ENCODE measurements at regions not wholly inside any gene's neighbourhood (a gene's known extent, or its start where the extent isn't known, plus 50 kb on each side); places are given as distances from the start of the nearest gene placed in this dataset.

DNA sequence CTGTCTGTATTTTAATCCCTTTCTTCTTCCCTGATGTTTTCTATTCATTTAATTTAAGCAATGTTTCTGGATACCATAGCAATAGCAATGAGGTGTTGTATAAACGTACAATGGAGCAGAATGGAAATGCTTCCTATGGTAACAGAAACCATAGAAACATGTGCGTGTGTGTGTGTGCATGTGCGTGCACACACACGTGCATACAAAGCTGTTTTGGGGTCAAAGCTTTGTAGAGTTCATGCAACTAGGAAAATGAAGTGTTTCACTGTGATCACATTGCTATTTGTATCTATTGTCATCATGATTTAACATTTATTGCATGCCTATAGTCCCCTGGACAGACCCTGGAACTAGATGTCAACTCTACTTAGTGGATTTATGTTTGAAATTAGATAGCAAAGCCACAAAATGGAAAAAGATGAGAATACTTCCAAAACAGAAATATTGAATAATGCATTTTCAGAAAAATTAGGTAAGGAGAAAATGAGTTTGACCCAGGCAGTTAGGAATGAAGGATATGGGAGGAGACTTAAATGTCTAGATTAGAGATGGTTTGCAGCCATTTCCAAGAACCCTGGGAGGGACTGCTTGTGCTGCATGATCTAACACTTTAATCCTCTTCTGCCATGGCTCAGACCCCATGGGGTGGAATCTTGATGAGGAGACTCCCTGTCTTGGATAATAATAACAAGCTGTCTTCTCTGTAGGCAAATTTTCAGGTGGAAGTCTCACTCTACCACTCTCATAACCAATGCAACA lies 124.4 kb downstream of the TRMT11 start:
- TF ChIP-seq, protein P1, sequence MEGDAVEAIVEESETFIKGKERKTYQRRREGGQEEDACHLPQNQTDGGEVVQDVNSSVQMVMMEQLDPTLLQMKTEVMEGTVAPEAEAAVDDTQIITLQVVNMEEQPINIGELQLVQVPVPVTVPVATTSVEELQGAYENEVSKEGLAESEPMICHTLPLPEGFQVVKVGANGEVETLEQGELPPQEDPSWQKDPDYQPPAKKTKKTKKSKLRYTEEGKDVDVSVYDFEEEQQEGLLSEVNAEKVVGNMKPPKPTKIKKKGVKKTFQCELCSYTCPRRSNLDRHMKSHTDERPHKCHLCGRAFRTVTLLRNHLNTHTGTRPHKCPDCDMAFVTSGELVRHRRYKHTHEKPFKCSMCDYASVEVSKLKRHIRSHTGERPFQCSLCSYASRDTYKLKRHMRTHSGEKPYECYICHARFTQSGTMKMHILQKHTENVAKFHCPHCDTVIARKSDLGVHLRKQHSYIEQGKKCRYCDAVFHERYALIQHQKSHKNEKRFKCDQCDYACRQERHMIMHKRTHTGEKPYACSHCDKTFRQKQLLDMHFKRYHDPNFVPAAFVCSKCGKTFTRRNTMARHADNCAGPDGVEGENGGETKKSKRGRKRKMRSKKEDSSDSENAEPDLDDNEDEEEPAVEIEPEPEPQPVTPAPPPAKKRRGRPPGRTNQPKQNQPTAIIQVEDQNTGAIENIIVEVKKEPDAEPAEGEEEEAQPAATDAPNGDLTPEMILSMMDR (conservative IDR thresholded peaks at IDR 0.05; ENCODE audit: low read length) = no peak
- no peak for DNase-seq (ENCODE audit: low read depth)
- H3K4me3 ChIP-seq (ENCODE audit: low read length) = no peak overlapping the region

DNA sequence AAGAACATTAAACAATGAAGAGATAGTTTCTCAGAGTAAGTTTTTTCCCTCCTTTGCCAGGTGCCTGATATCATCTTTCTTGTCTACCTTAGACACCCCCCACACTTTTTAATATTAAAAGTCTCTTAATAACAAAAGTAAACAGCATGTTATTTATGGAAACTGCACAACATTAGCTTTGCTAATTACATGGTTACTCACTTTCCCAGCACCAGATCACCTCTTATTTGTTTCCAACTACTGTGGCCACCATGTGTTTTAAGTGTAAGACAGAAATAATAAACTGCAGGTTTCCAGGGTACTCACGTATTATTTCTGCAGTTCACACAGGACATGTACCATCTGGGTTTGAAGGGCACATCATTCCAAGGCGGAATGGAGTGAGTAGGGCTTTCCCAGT lies 125.0 kb downstream of the TRMT11 start:
- TF ChIP-seq, protein P1 (conservative IDR thresholded peaks at IDR 0.05; ENCODE audit: low read length) = no peak

GRCh38 chr6:126112171-126112632 lies 125.9 kb downstream of the TRMT11 start:
- peak; percentile 34 for DNase-seq (ENCODE audit: low read depth)
- TF ChIP-seq, protein P1 (conservative IDR thresholded peaks at IDR 0.05; ENCODE audit: low read length) = no peak
- H3K4me3 ChIP-seq (ENCODE audit: low read length) = no peak overlapping the region

More for the DNA sequence above, 125.0 kb downstream of the TRMT11 start:
- DNase-seq (ENCODE audit: low read depth) = no peak
- no peak overlapping the region for H3K4me3 ChIP-seq (ENCODE audit: low read length)

DNA sequence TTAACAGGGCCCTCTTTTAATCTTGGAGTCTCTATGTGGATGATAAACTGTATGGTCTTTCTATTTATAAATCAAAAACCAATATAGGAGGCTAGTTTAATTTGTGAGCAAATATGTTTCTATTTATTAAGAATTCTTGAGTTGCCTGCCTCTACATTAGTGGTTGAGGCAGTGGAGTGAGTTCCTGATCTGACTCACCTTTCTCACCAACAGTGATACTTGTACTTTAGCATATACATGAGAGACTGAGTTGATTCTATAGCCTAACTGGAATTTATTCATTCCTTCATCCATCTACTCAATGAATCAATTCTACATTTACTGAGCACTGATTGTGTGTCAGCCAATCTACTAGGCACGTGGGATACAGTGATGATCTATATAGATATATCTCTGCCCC lies 126.9 kb downstream of the TRMT11 start:
- no peak for DNase-seq (ENCODE audit: low read depth)
- TF ChIP-seq, protein P1 (conservative IDR thresholded peaks at IDR 0.05; ENCODE audit: low read length) = no peak
- H3K4me3 ChIP-seq (ENCODE audit: low read length) = no peak overlapping the region

- TF ChIP-seq, protein P1 (conservative IDR thresholded peaks at IDR 0.05; ENCODE audit: low read length) = no peak
- H3K4me3 ChIP-seq (ENCODE audit: low read length) = no peak overlapping the region
- peak; percentile 11 for DNase-seq (ENCODE audit: low read depth)
Observed at GRCh38 chr6:126117251-126117650, 130.9 kb downstream of the TRMT11 start.

- DNase-seq (ENCODE audit: low read depth) = no peak
- TF ChIP-seq, protein P1 (conservative IDR thresholded peaks at IDR 0.05; ENCODE audit: low read length) = no peak
- H3K4me3 ChIP-seq (ENCODE audit: low read length) = no peak overlapping the region
Observed at GRCh38 chr6:126118058-126118755, 131.9 kb downstream of the TRMT11 start.

- no peak for DNase-seq (ENCODE audit: low read depth)
- TF ChIP-seq, protein P1 (conservative IDR thresholded peaks at IDR 0.05; ENCODE audit: low read length) = no peak
Observed at GRCh38 chr6:126118936-126119335, 132.6 kb downstream of the TRMT11 start.

More at GRCh38 chr6:126118936-126119335, 132.6 kb downstream of the TRMT11 start:
- no peak overlapping the region for H3K4me3 ChIP-seq (ENCODE audit: low read length)

Data from AG10803 (cell line).